GM13977 (cell line): ENCODE measurements at regions not wholly inside any gene's neighbourhood (a gene's known extent, or its start where the extent isn't known, plus 50 kb on each side); places are given as distances from the start of the nearest gene placed in this dataset.
A peak's percentile ranks its signal among the peaks of the same experiment; 100 is the strongest.

Experiments used
- DNase-seq: peaks from one replicate; pipeline ENCODE4 v3.0.0; 2012; ENCODE audit warnings: low spot score
- in situ Hi-C: fragments of 300-500 bp; cut with MboI; formaldehyde crosslinking; loops from one replicate; pipeline ENCODE4 v1.12.0; 2022; ENCODE audit warnings: low sequenced_read_pairs, low pct_unique_long_range_greater_than_20kb, mixed read lengths, inconsistent platforms; ENCODE audit not compliant: unreplicated experiment
- TF ChIP-seq, protein P1 (sequence below): IDR thresholded peaks from 2 replicates; pipeline ENCODE4 v1.5.1; 2012; ENCODE audit warnings: mild to moderate bottlenecking, control low read depth; ENCODE audit not compliant: insufficient read depth; ENCODE audit errors: extremely low read depth, missing control alignments

DNA sequence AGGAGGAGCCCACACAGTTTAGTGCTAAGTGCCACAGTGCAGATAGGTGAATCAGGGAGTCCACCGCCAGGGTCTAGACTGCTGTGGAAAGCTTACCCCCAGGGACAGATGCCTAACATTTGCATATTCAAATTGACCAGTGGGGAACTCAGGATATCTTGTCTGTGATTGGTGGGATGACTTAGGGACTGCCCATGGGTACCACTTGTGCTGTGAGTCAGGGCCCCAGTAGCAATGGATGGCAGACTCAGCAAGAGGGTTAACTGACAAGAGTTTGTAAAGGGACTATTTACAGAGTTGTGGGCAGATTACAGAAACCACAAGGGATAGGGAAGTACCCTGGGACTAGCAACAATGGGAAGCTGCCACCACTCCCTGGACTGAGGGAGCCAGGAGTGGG is 282.1 kb downstream of the BCOR start:
- TF ChIP-seq, protein P1, sequence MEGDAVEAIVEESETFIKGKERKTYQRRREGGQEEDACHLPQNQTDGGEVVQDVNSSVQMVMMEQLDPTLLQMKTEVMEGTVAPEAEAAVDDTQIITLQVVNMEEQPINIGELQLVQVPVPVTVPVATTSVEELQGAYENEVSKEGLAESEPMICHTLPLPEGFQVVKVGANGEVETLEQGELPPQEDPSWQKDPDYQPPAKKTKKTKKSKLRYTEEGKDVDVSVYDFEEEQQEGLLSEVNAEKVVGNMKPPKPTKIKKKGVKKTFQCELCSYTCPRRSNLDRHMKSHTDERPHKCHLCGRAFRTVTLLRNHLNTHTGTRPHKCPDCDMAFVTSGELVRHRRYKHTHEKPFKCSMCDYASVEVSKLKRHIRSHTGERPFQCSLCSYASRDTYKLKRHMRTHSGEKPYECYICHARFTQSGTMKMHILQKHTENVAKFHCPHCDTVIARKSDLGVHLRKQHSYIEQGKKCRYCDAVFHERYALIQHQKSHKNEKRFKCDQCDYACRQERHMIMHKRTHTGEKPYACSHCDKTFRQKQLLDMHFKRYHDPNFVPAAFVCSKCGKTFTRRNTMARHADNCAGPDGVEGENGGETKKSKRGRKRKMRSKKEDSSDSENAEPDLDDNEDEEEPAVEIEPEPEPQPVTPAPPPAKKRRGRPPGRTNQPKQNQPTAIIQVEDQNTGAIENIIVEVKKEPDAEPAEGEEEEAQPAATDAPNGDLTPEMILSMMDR: no peak
- in situ Hi-C loops: no loop called here
- peak; percentile 59 for DNase-seq

DNA sequence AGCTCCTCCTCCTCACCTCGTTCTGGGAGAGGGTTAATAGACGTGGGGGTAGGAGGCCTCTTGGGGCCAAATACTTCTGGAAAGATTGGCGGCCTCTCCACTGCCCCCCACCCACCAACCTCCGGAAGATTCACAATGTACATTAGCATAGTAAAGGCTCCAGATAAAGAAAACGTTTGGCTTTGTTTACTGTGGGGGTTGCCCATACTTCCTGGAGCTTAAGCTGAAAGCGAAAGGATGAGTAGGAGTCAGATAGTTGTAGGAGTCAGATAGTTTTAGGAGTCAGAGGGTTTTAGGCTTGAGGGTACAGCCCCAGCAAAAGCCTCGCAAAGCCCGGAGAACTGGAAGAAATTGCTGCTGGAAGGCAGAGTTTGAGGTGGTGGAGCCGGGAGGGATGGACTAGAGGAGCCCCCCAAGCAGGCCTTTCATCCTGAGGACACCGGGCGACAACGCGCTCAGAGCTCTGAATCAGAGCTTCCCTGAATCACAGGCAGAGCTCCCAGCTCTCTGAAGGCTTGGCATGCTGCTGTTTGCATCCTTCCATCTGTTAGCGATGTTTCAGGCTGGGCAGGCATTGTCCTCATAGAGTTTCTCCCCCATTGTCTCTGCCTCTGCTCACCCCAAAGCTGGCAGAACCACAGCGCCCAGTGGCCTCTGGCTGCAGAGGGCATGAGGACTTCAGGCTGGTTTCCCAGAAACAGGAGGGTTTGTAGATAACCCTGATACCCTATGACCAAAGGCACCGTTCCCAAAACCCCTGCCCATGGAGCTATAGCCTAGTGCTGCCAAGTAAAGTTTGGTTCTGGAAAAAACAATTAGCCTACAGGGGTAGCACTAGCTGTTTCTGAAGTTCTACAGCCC is 280.7 kb downstream of the BCOR start:
- no peak for DNase-seq
- TF ChIP-seq, protein P1: no peak
- in situ Hi-C loops: no loop called here

- in situ Hi-C loops: no loop called here
- DNase-seq: no peak
- TF ChIP-seq, protein P1: no peak
These were observed 279.8 kb downstream of the BCOR start for GRCh38 chrX:39817754-39818470.

GRCh38 chrX:39818750-39819149 is 279.0 kb downstream of the BCOR start:
- in situ Hi-C loops: no loop called here
- TF ChIP-seq, protein P1: no peak

DNA sequence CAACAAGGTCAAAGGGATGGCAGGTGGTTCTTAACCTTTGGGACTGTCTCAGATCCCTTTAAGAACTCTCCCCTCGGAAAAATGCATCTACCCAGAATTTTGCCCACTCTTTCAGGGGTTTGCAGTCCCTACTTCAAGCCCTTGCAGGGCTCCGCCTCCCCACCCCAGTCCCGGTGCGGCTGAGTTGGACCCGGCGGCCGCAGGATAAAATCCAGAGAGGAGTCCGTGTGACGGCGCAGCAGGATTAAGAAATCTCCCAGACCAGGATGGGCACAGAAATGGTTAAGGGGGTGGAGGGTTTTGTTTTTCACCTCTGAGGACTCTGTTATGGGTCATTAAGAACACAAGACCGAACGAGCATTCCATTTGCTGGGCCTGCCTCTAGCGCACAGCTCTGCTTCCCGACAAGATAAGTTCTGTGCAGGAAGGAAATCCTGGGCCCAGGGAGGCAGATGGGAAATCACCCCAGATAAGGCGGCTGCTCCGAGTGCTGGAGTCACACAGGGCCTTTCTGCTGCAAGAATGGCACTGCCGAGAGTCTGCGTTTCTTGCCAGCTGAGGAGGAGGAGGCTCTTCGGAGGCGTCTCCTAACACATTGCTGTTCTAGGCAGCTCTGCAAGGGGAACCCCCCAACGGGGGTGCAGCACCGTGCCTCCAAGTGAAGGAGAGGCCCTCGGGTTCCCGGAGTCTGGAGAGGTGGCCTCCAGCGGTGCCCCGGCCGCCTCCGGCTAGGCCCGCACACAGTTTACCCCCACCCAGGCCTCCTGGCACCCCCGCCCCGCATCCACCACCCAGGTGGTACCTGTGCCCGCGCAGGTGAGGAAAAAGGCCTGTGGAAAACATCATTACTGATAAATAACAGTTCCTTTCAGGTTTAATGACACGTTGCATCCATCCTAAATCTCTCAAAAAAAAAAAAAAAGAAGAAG is 277.6 kb downstream of the BCOR start:
- TF ChIP-seq, protein P1: no peak
- in situ Hi-C loops: no loop called here
- DNase-seq: no peak

More at GRCh38 chrX:39818750-39819149, 279.0 kb downstream of the BCOR start:
- no peak for DNase-seq

- in situ Hi-C loops: no loop called here
- DNase-seq: peak; percentile 65
- TF ChIP-seq, protein P1: no peak
These were observed 276.6 kb downstream of the BCOR start for GRCh38 chrX:39820938-39821708.
